HG03108 (cell line): ENCODE measurements at regions not wholly inside any gene's neighbourhood (a gene's known extent, or its start where the extent isn't known, plus 50 kb on each side); places are given as distances from the start of the nearest gene placed in this dataset.
A peak's percentile ranks its signal among the peaks of the same experiment; 100 is the strongest.
"Not testable (repeated sequence)": the region's sequence is repeated elsewhere in the genome, so short reads cannot be mapped to it uniquely, and the experiment has no call there.

ENCODE experiments used
- ATAC-seq: cut with Tn5 transposase; IDR thresholded peaks from one replicate; pipeline ENCODE4 v1.9.1; 2021; ENCODE audit warnings: moderate library complexity; ENCODE audit not compliant: unreplicated experiment

GRCh38 chr3:181279239-181279565 lies 289.7 kb upstream of the DNAJC19 start:
- no peak for ATAC-seq

DNA sequence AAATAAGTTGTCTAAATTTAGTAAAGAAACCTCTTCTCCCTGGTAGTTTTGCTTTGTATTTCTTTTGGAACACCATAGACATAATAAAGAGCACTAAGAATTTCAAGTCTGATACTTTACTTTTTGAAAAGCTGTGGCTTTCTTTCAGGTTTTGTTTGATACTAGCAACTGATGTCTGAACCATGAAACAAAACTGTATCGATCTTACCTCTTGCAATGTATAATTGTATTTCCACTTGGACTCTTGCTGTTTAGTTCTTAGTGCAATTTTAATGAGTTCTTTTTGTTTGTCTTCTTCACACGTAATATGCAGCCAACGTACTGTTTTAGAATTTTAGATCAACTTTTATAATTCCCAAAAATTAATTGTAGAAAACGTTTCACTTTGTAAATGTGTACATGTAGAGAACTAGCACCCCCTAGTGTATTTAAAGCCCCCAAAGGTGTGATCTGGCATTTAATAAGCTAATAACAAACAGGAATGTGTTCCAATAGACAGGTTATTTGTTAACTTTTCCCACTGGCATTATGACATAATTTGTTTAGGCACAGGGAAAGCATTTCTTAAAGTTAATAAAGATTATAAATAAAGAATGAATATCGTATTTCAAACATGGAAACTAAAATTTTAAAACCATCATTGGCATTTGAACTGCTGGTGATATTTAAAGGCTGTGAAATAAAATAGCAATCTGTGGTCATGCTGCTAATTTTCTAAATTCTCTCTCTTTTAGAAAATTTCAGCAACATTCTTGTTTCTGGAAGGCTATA lies 289.1 kb upstream of the DNAJC19 start:
- ATAC-seq: no peak

DNA sequence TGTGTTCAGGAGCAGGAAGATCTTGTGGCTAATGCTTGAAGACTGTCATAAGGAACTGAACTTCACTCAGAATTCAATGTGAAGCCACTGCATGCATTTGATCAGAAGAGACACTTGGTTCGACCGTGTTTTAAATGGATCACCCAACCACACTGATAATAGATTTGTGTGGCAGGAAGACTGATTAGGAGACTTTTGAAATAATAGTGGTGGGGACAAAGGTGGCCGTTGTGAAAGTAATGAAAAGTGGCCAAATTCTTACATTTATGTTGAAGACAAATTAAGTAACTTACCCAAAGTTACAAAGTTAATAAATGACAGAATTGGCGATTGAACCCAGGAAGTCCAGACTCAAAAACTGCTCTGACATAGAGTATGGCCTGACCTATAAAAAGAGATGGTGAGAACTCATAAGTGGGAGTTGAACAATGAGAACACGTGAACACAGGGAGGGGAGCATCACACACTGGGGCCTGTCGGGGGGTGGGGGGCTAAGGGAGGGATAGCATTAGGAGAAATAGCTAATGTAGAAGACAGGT lies 286.9 kb upstream of the DNAJC19 start:
- ATAC-seq: no peak

DNA sequence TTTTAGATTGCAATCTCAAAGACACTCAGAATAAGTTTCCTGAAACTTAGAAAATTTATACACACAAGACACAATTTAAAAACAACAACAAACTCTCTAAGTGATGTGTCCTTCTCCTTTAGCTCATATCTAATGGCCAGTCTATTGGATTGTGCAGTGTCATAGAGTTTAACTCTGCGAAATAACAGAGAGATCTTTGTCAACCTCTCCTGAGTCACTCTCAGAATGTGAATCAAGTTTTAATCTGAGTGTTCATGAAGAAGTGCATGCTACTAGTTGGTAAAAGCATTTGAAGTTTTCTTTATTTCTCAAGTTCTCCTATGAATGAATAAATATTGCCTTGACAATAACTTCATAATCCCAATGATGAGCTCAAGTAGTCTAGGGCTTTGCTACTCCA lies 284.5 kb upstream of the DNAJC19 start:
- no peak for ATAC-seq

DNA sequence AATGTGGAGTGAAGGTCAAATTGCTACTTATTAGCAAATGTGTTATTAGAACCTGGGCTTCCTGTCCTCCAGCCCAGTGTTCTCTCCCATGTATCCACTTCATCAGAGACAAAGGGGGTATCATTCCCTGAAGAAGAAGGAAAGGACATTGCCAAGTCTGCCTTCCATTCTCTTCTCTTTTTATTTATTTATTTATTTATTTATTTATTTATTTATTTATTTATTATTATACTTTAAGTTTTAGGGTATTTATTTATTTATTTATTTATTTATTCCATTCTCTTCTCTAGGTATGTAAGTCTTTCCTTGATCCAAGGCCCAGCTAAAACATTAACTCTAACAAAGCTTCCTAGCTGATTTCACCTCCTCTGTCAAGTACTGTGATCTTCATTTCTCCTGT lies 277.8 kb upstream of the DNAJC19 start:
- no peak for ATAC-seq

- peak; percentile 80 for ATAC-seq
These were observed 276.3 kb upstream of the DNAJC19 start for GRCh38 chr3:181265750-181266333.

DNA sequence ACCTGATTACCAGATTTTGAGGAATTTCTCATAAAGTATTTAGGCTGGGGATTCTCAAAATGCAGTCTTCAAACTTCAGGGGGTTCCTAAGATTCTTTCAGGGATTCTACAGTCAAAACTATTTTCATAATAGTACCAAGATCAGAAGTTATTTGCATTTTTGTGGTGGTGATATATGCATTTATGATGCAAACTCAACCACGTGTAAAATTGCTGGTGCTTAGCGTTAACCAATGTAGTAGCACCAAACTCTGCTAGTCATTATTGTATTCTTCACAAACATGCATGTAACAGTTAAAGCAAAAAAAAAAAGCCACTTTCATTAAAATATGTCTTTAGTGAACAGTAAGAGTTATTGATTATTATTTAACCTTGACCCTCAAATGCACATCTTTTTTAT lies 274.9 kb upstream of the DNAJC19 start:
- ATAC-seq: no peak

GRCh38 chr3:181253796-181254195 lies 264.3 kb upstream of the DNAJC19 start:
- ATAC-seq: no peak

GRCh38 chr3:181252631-181253030 lies 263.1 kb upstream of the DNAJC19 start:
- ATAC-seq: no peak

- no peak for ATAC-seq
These were observed 261.2 kb upstream of the DNAJC19 start for GRCh38 chr3:181250714-181251113.

DNA sequence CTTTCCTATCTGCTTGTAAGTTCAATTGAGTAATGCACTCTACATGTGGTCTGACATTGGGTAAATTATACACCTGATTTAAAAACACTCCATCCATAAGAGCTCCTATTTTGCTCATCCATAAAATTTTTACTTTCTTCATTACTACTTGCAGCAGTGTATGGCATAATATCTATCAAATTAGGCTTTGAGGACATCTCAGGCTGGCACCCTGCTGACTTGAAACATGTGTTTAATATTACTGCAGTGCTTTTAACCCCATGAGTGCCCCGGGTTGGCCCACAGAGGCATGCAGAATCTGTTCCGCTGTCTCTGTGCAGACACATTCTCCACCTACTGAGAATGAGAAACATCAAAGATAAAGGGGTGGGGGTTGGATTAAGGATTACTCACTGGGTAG lies 249.9 kb upstream of the DNAJC19 start:
- ATAC-seq: no peak

DNA sequence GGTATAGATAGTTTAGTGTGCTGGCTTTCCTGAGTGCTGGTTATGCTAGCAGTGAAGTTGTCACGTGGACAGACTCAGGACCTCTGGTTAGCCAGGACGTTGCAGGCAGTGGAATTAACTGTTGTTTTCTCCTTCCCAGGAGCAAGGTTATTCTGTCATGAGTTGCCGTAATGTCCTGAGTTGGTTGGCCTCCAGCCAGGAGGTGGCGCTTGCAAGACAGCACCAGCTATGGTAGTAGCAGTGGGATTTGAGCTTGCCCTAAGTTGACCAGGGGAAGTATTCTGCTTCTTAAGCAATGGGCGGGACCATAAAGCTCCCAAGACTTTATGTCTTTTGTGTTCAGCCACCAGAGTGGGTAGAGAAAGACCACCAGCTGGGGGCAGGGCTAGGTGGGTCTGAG lies 240.7 kb upstream of the DNAJC19 start:
- no peak for ATAC-seq

DNA sequence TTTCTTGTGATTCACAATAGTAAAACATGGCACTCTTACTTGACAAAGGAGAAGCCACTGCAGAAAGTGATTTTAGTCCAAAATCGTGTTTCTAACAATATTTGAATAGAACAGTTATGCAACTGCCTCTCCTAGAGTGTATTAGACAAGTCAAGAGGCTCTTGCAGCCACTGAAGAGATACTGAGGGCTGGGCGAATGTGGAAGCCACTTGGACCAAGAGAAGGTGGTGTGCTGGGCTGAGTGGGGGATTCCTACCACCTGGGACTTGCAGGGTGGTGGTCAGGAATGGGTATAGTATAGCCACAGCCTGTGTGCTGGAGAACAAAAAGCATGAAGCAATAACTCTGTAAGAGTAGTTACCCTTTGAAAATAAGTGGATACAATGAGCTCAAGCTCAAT lies 223.8 kb upstream of the DNAJC19 start:
- ATAC-seq: no peak

DNA sequence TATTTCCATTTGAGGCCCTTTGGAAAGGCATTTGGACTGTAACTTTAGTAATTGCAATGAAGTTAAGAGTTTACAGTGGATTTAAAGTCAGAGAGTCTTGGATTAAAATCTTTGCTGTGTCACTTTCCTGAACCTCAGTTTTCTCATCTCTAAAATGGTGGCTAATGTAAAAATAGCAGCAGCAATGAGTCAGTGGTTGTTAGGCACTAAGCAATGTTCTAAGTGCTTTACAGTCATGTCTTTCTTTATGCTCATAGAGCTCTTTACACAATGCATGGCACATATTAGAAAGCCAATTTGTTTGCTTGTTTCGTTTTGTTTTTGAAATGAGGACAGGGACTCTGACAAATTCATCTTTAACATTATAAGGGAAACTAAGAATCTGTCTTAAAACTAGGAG lies 222.7 kb upstream of the DNAJC19 start:
- ATAC-seq: no peak

DNA sequence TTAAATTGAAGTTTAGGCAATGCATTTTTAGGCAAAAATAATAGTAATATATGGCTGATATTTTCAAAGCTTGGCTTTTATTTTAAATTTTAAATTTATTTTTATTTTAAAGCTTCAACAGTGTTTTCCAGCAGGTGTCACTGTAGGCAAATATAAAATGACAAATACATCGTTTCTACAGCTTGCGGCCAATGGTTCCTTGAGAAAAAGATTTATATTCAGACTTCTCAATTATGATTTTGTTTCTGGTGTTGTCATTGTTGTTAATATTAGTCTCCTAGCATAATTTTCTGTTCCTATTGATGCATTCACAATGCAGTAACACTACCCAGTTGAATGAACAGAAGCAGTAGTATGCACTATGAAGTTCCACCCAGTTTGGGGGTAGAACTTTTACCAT lies 220.7 kb upstream of the DNAJC19 start:
- no peak for ATAC-seq

DNA sequence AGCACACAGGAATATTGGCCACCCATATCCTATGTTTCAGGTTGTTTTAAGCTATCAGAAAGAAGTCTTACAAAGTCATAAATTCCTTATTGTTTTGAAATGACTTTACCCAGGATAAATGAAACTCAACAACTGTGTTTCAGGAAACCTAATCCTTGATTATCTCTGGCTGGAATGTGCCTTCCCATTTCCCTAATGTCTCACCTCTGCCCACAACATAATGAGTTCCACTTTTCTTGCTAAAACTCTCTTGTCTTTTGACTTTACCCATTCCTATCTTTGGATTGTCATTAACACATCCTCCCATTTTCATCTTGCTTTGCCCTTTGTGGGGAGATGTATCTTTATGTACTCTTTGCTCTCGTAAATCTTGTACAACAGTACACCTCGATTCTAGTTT lies 200.0 kb upstream of the DNAJC19 start:
- ATAC-seq: no peak

- ATAC-seq: no peak
These were observed 194.2 kb upstream of the DNAJC19 start for GRCh38 chr3:181183764-181184163.

DNA sequence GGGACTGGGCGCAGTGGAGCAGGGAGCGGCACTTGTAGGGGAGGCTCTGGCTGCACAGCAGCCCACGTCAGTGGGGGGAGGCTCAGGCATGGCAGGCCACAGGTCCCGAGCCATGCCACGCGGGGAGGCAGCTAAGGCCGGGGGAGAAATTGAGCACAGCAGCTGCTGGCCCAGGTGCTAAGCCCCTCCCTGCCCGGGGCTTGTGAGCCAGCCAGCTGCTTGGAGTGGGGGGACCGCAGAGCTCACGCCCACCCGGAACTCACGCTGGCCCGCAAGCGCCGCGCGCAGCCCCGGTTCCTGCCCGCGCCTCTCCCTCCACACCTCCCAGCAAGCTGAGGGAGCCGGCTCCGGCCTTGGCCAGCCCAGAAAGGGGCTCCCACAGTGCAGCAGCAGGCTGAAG lies 193.5 kb upstream of the DNAJC19 start:
- not testable (repeated sequence) for ATAC-seq

DNA sequence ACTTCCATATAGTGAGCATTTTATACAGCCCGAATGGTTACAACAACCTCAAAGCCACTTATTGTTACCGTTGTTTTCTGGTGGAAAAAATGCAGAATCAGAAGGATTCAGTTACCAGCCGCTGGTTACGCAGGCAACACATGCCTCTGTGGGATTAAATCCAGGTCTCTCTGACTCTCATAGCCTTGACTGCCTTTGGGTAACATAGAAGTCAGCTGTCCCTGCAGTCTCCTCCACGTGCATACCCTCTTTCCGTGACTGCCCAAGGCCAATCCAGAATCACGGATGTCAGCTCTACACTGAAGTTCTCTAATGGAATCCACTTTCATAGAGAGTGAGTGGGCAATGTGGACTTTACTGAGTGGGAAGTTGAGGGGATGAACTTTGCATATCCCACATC lies 189.5 kb upstream of the DNAJC19 start:
- ATAC-seq: no peak

DNA sequence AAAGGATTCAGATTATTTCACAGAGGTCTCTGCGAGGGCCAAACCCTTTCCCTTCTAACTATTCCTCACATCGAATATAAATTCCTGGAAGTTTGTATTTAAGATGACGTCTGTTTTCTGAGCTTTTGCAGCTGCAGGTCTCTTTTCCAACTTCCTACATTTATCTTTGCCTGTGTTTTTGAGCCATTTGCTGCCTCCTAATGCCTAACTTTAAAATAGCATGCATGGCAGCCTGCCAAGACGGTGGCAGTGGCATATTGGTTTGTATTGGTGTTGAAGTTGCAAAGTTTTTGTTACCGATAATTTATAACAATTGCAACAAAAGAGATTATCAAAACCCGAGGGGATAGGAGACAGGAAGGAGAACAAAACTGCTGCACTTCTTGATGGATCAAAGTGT lies 187.1 kb upstream of the DNAJC19 start:
- ATAC-seq: no peak

GRCh38 chr3:181174676-181175233 lies 185.2 kb upstream of the DNAJC19 start:
- ATAC-seq: no peak

- no peak for ATAC-seq
These were observed 184.5 kb upstream of the DNAJC19 start for GRCh38 chr3:181174022-181174421.
